ENCODE measurements at regions not wholly inside any gene's neighbourhood (a gene's known extent, or its start where the extent isn't known, plus 50 kb on each side); places are given as distances from the start of the nearest gene placed in this dataset.

- ChIA-PET POLR2A (no interaction called here), CTCF (interaction anchor here (0.6 kb wide), 1 partner anchor 82 kb away, joined by 3 read pairs; no protein-coding TSS in a partner anchor)
- no TSS peak for BruUV-seq (replicated peaks)
- H3K4me1 ChIP-seq, result no peaks in the 10 kb centered on the region
- no peaks in the 10 kb centered on the region for H3K36me3 ChIP-seq (ENCODE audit: control insufficient read depth, insufficient read depth, low read length)
- DNase-seq, result no peak
- Mint-ChIP-seq H3K36me3 (ENCODE audit: insufficient read depth, unreplicated experiment) (no peaks in the 10 kb centered on the region), H3K4me1 (ENCODE audit: low read depth, unreplicated experiment) (peaks cover 5% of the 10 kb centered on the region), H3K4me3 (ENCODE audit: unreplicated experiment) (no peak overlapping the region), H3K27ac (ENCODE audit: unreplicated experiment) (no peak overlapping the region), H3K27me3 (ENCODE audit: insufficient read depth, unreplicated experiment) (no peaks in the 10 kb centered on the region), H3K9me3 (ENCODE audit: unreplicated experiment) (no peaks in the 10 kb centered on the region)
- TF ChIP-seq, protein P1, sequence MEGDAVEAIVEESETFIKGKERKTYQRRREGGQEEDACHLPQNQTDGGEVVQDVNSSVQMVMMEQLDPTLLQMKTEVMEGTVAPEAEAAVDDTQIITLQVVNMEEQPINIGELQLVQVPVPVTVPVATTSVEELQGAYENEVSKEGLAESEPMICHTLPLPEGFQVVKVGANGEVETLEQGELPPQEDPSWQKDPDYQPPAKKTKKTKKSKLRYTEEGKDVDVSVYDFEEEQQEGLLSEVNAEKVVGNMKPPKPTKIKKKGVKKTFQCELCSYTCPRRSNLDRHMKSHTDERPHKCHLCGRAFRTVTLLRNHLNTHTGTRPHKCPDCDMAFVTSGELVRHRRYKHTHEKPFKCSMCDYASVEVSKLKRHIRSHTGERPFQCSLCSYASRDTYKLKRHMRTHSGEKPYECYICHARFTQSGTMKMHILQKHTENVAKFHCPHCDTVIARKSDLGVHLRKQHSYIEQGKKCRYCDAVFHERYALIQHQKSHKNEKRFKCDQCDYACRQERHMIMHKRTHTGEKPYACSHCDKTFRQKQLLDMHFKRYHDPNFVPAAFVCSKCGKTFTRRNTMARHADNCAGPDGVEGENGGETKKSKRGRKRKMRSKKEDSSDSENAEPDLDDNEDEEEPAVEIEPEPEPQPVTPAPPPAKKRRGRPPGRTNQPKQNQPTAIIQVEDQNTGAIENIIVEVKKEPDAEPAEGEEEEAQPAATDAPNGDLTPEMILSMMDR (IDR thresholded peaks at IDR 0.05; ENCODE audit: insufficient read depth in 1 of 2, low read depth in 1 of 2, low read length in 1 of 2, severe bottlenecking in 1 of 2, unreplicated experiment in 1 of 2), result no peak
- no peaks in the 10 kb centered on the region for H3K9me3 ChIP-seq
- intact Hi-C loops (cut with micrococcal nuclease; ENCODE audit: unreplicated experiment), result no loop called here
- no peak overlapping the region for H3K4me3 ChIP-seq (ENCODE audit: low read depth, low read length)
- H3K27me3 ChIP-seq (replicated peaks; ENCODE audit: control insufficient read depth, insufficient read depth, low read length), result no peaks in the 10 kb centered on the region
These were observed 394.5 kb downstream of the BCOR start for GRCh38 chrX:39703307-39703706.

DNA sequence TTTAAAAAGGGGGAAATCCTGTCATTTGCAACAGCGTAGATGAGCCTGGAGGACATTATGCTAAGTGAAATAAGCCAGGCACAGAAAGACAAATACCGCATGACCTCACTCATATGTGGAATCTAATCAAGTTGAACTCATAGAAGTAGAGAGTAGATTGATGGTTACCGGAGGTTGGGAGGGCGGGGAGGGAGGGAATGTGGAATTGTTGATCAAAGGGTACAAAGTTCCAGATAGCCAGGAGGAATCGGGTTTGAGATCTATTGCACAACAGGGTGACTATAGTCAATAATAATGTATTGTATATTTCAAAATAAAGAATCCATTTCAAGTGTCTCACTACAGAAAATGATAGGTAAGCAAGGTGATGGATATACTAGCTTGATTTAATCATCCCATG lies 393.2 kb downstream of the BCOR start:
- no peaks in the 10 kb centered on the region for H3K27me3 Mint-ChIP-seq (ENCODE audit: insufficient read depth, unreplicated experiment)
- no peaks in the 10 kb centered on the region for H3K9me3 Mint-ChIP-seq (ENCODE audit: unreplicated experiment)
- H3K4me1 ChIP-seq, result no peaks in the 10 kb centered on the region
- ChIA-PET CTCF (no interaction called here), POLR2A (no interaction called here)
- BruUV-seq (replicated peaks), result no TSS peak
- intact Hi-C loops (cut with micrococcal nuclease; ENCODE audit: unreplicated experiment), result no loop called here
- H3K9me3 ChIP-seq, result no peaks in the 10 kb centered on the region
- no peak overlapping the region for H3K27ac Mint-ChIP-seq (ENCODE audit: unreplicated experiment)
- H3K4me3 Mint-ChIP-seq (ENCODE audit: unreplicated experiment), result no peak overlapping the region
- H3K4me3 ChIP-seq (ENCODE audit: low read depth, low read length), result no peak overlapping the region
- H3K36me3 Mint-ChIP-seq (ENCODE audit: insufficient read depth, unreplicated experiment), result no peaks in the 10 kb centered on the region
- TF ChIP-seq, protein P1 (IDR thresholded peaks at IDR 0.05; ENCODE audit: insufficient read depth in 1 of 2, low read depth in 1 of 2, low read length in 1 of 2, severe bottlenecking in 1 of 2, unreplicated experiment in 1 of 2), result no peak
- DNase-seq, result no peak
- H3K4me1 Mint-ChIP-seq (ENCODE audit: low read depth, unreplicated experiment), result peaks cover 5% of the 10 kb centered on the region
- no peaks in the 10 kb centered on the region for H3K27me3 ChIP-seq (replicated peaks; ENCODE audit: control insufficient read depth, insufficient read depth, low read length)
- no peaks in the 10 kb centered on the region for H3K36me3 ChIP-seq (ENCODE audit: control insufficient read depth, insufficient read depth, low read length)

DNA sequence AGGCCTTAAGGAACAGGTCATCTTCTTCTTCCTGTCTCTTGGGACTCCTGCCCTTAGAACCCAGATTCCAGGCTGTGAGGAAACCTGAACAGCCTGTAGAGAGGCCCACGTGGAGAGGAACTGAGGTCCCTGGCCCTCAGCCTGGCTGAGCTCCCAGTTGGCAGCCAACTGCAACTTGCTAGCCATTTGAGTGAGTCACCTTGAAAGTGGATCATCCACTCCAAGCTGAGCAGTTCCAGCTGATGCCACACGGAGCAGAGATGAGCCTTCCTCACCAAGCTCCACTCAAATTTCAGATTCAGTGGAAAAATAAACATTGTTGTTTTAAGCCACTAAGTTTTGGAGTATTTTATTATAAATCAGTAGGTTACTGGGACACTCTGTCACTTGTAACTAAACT lies 392.5 kb downstream of the BCOR start:
- POLR2A ChIA-PET, result no interaction called here
- H3K27me3 ChIP-seq (replicated peaks; ENCODE audit: control insufficient read depth, insufficient read depth, low read length), result no peaks in the 10 kb centered on the region
- no peaks in the 10 kb centered on the region for H3K36me3 Mint-ChIP-seq (ENCODE audit: insufficient read depth, unreplicated experiment)
- no peaks in the 10 kb centered on the region for H3K4me1 ChIP-seq
- no peak overlapping the region for H3K4me3 Mint-ChIP-seq (ENCODE audit: unreplicated experiment)
- H3K9me3 Mint-ChIP-seq (ENCODE audit: unreplicated experiment), result no peaks in the 10 kb centered on the region
- BruUV-seq (replicated peaks), result no TSS peak
- CTCF ChIA-PET, result no interaction called here
- H3K27ac Mint-ChIP-seq (ENCODE audit: unreplicated experiment), result no peak overlapping the region
- no peaks in the 10 kb centered on the region for H3K9me3 ChIP-seq
- intact Hi-C loops (cut with micrococcal nuclease; ENCODE audit: unreplicated experiment), result no loop called here
- DNase-seq, result no peak
- no peaks in the 10 kb centered on the region for H3K27me3 Mint-ChIP-seq (ENCODE audit: insufficient read depth, unreplicated experiment)
- no peak overlapping the region for H3K4me3 ChIP-seq (ENCODE audit: low read depth, low read length)
- H3K36me3 ChIP-seq (ENCODE audit: control insufficient read depth, insufficient read depth, low read length), result no peaks in the 10 kb centered on the region
- TF ChIP-seq, protein P1 (IDR thresholded peaks at IDR 0.05; ENCODE audit: insufficient read depth in 1 of 2, low read depth in 1 of 2, low read length in 1 of 2, severe bottlenecking in 1 of 2, unreplicated experiment in 1 of 2), result no peak
- peaks cover 5% of the 10 kb centered on the region for H3K4me1 Mint-ChIP-seq (ENCODE audit: low read depth, unreplicated experiment)

All from Caco-2 (cell line).